ENCODE measurements at regions not wholly inside any gene's neighbourhood (a gene's known extent, or its start where the extent isn't known, plus 50 kb on each side); places are given as distances from the start of the nearest gene placed in this dataset.
A peak's percentile ranks its signal among the peaks of the same experiment; 100 is the strongest.

- Mint-ChIP-seq H3K27ac (no peak overlapping the region), H3K9me3 (no peaks in the 10 kb centered on the region), H3K27me3 (ENCODE audit: low read depth) (peaks cover 18% of the 10 kb centered on the region), H3K36me3 (no peaks in the 10 kb centered on the region), H3K4me1 (peaks cover 10% of the 10 kb centered on the region), H3K4me3 (no peak overlapping the region)
- TF ChIP-seq CTCF (IDR thresholded peaks at IDR 0.05; ENCODE audit: unreplicated experiment) = no peak
- DNase-seq (ENCODE audit: low spot score in 2 of 2, unreplicated experiment in 2 of 2) = no peak
These were observed 382.9 kb downstream of the KCTD12 start for GRCh38 chr13:76503291-76503690.

- Mint-ChIP-seq H3K4me1 (peaks cover 10% of the 10 kb centered on the region), H3K27ac (no peak overlapping the region), H3K4me3 (no peak overlapping the region), H3K9me3 (no peaks in the 10 kb centered on the region), H3K36me3 (no peaks in the 10 kb centered on the region), H3K27me3 (ENCODE audit: low read depth) (peaks cover 21% of the 10 kb centered on the region)
- no peak for DNase-seq (ENCODE audit: low spot score in 2 of 2, unreplicated experiment in 2 of 2)
- no peak for TF ChIP-seq CTCF (IDR thresholded peaks at IDR 0.05; ENCODE audit: unreplicated experiment)
These were observed 385.3 kb downstream of the KCTD12 start for GRCh38 chr13:76500894-76501293.

- Mint-ChIP-seq H3K4me3 (no peak overlapping the region), H3K9me3 (no peaks in the 10 kb centered on the region), H3K36me3 (no peaks in the 10 kb centered on the region), H3K4me1 (peaks cover 10% of the 10 kb centered on the region), H3K27me3 (ENCODE audit: low read depth) (peaks cover 18% of the 10 kb centered on the region), H3K27ac (no peak overlapping the region)
- DNase-seq (ENCODE audit: low spot score in 2 of 2, unreplicated experiment in 2 of 2) = no peak
- no peak for TF ChIP-seq CTCF (IDR thresholded peaks at IDR 0.05; ENCODE audit: unreplicated experiment)
These were observed 386.3 kb downstream of the KCTD12 start for GRCh38 chr13:76499891-76500290.

GRCh38 chr13:76489274-76489673 is 396.9 kb downstream of the KCTD12 start:
- H3K9me3 Mint-ChIP-seq = peaks cover 16% of the 10 kb centered on the region

GRCh38 chr13:76481738-76482137 is 404.5 kb downstream of the KCTD12 start:
- Mint-ChIP-seq H3K27ac (no peak overlapping the region), H3K4me1 (peaks cover 5% of the 10 kb centered on the region), H3K36me3 (no peaks in the 10 kb centered on the region), H3K27me3 (ENCODE audit: low read depth) (no peaks in the 10 kb centered on the region), H3K4me3 (no peak overlapping the region), H3K9me3 (peaks cover 26% of the 10 kb centered on the region)
- DNase-seq (ENCODE audit: low spot score in 2 of 2, unreplicated experiment in 2 of 2) = no peak
- no peak for TF ChIP-seq CTCF (IDR thresholded peaks at IDR 0.05; ENCODE audit: unreplicated experiment)

More at GRCh38 chr13:76489274-76489673, 396.9 kb downstream of the KCTD12 start:
- Mint-ChIP-seq H3K4me1 (peaks cover 19% of the 10 kb centered on the region), H3K4me3 (no peak overlapping the region), H3K36me3 (no peaks in the 10 kb centered on the region), H3K27me3 (ENCODE audit: low read depth) (no peaks in the 10 kb centered on the region), H3K27ac (peak overlapping the region; percentile 47)
- no peak for DNase-seq (ENCODE audit: low spot score in 2 of 2, unreplicated experiment in 2 of 2)
- no peak for TF ChIP-seq CTCF (IDR thresholded peaks at IDR 0.05; ENCODE audit: unreplicated experiment)

GRCh38 chr13:76474966-76475365 is 411.2 kb downstream of the KCTD12 start:
- H3K27ac Mint-ChIP-seq = peak overlapping the region; percentile 41
- DNase-seq (ENCODE audit: low spot score in 2 of 2, unreplicated experiment in 2 of 2) = no peak
- H3K4me1 Mint-ChIP-seq = peaks cover 36% of the 10 kb centered on the region
- TF ChIP-seq CTCF (IDR thresholded peaks at IDR 0.05; ENCODE audit: unreplicated experiment) = no peak
- H3K4me3 Mint-ChIP-seq = no peak overlapping the region
- H3K27me3 Mint-ChIP-seq (ENCODE audit: low read depth) = no peaks in the 10 kb centered on the region
- H3K36me3 Mint-ChIP-seq = no peaks in the 10 kb centered on the region
- H3K9me3 Mint-ChIP-seq = peaks cover 5% of the 10 kb centered on the region
